HG02642 (cell line): ENCODE measurements at regions not wholly inside any gene's neighbourhood (a gene's known extent, or its start where the extent isn't known, plus 50 kb on each side); places are given as distances from the start of the nearest gene placed in this dataset.

Experiments
- ATAC-seq: cut with Tn5 transposase; IDR thresholded peaks from one replicate; pipeline ENCODE4 v1.9.1; 2021; ENCODE audit warnings: mild to moderate bottlenecking; ENCODE audit not compliant: unreplicated experiment, poor library complexity

DNA sequence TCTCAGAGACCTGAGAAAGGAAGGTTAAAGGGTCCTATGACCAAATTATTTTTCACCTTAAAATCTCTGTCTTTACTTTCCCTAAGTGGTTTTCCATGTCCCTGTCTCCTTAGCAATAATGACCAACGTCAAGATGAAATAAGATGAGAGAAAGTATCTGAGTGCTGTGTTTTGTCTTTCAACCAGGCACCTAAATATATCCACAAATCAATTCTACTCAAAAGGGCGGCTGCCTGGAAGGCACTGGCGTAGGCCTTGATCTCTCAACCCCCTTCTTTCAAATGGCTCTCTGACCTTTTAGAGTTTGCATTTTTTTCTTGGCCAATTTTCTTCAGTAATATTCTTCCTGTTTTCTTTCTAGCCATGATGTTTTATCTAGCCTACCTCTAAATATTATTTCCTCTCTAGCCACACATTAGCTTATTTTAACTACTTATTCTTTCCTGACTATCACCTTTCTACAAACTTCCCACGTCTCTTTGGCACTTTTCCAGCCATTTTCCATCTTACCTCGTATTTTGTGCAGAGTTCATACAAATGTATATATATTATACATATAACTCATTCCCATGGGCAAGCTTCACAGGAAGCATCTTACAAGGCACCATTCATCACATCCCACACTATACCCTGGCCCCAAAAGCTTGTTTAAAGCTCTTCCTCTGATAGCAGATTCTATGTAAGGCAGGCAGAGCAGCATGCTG, 204.5 kb downstream of the SNX18 start:
- ATAC-seq = no peak

DNA sequence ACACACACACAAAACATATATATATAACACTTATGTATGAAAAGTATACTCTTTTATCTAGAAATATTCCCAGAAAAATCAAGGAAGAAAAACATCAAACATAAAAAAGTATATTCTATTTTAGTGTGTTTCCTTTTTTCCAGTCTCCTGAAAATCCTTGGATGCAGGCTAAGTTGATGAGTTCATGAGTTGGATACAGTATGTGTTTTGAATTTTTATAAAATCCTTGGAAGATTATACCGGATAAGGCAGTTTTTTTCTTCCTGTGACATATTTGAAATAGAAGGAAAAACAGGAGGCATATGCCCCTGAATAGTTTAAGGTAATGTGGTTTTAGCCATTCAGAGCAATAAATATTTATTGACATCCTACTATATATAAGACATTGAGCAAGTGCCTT, 203.6 kb downstream of the SNX18 start:
- ATAC-seq = no peak

DNA sequence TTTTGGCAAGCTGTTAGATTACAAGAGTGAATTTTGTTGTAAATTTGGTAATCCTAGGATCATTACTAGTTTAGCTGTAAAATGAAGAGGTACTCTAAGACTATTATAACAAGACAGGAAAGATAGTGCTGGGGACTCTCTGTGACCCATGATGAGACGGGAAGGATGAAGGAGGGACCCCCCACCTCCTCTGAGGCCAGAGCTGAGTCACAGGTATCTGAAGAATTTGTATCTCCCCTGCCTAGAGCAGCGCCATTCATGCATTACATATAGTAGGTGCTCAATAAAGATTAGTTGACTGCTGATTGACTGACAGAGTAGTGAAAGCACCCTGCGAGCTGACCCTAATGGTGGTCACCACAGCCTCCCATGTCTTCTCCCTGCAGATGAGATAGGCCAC, 202.8 kb downstream of the SNX18 start:
- ATAC-seq = no peak

DNA sequence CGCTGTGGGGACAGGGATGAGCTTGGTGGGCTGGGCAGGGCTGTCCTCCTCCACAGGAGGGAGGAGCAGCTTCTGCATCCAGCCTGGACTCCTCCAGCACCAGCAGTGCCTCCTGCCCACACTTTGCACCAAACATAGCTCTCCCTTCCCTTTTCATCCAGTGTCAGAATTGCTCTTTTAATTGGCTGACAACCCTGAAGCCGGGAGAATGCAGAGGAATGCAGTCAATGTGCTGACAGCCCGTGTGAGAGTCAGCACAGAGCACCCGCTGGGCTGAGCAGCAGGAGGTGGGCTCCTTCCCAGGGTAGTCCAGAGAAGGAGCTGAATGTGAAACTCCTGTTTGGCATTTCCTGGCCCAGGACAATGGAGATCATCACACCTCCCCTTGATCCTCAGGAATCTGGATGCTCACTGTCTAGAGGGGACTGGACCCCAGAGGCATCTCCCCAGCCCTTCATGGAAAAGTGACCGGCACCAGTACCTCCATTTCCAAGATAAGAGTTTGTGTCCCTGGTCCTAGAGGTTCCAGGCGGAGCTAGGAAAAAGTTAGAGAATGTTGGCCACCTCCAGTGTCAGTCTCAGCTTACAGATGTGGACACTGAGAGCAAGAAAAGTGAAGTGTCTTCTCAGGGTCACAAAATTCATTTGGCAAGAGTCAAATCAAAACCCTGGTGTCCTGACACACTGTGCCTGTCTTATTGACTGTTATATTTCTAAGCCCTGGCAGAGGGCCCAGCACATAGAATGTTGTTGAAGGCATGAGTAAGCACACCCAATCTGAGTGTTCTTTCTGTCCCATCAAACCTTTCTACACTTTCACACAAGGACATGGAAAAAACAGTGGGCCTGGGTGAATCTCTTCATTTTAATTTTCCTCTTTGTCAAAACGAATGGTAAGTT, 202.1 kb downstream of the SNX18 start:
- no peak for ATAC-seq

DNA sequence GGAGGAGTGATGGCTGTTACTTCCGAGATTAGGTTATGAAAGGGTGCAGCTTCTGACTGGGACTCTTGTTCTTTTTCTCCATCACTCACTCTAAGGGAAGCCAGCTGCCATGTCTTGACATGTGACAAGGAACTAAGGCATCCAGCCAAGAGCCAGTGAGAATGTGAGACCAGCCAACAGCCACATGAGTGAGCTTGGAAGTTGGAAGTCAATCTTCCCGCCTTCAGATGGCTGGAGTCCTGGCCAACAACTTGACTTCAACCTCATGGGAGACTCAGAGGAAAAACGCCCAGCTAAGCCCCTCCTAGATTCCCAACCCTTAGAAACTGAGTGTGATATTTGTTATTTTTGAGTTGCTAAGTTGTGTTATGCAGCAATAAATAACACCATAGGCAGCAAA, 201.1 kb downstream of the SNX18 start:
- ATAC-seq = no peak

DNA sequence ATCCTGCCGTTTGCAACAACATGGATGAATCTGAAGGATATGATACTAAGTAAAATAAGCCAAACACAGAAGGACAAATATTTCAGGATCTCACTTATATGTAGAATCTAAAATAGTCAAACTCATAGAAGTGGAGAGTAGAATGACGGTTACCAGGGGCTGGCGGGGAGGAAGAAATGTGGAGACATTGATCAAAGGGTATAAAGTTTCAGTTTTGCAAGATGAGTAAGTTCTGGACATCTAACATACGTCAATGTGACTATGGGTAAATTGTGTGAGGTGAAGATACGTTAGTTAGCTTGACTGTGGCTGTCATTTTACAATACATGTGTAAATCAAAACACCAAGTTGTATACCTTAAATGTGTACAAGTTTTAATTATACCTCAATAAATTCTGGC, 200.3 kb downstream of the SNX18 start:
- no peak for ATAC-seq

DNA sequence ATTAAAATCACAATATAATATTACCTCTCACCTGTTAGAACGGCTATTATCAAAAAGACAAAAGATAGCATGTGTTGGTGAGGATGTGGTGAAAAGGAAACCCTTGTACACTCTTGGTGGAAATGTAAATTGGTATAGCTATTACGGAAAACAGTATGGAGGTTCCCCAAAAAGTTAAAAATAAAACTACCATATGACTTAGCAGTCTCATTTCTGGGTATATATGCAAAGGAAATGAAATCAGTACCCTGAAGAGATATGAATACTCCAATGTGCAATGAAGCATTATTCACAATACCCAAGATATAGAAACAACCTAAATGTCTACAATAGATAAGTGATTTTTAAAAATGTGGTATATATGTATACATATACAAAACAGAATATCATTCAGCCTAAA, 199.9 kb downstream of the SNX18 start:
- ATAC-seq = no peak

DNA sequence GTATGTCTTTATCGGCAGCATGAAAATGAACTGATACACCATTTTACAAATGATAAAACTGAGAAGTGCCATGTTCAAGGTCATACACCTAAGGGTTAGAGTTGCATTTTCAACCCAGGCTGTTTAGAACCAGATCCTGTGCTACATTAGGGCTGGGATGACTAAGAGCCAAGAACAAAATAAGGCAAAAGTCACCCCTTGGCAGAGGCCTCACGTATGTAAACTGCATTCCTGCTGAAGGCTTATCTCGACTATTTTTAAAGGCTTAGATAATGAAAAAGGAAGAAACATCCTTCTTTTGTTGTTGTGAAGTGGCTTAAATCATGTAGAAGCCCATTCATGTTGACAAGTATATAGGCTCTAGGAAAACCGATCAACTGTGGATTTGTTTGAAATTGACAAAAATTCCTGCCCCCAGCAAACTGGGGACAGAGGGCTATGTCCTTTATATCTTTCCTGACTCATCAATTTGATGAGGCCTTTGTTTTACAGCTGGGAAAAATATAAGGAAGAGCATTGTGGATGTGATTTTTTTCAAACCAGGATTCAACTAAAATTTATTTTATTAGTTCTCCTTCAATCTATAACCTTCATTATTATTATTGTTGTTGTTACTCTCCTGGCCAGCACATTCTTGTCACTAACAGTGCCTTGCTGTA, 196.5 kb downstream of the SNX18 start:
- no peak for ATAC-seq

DNA sequence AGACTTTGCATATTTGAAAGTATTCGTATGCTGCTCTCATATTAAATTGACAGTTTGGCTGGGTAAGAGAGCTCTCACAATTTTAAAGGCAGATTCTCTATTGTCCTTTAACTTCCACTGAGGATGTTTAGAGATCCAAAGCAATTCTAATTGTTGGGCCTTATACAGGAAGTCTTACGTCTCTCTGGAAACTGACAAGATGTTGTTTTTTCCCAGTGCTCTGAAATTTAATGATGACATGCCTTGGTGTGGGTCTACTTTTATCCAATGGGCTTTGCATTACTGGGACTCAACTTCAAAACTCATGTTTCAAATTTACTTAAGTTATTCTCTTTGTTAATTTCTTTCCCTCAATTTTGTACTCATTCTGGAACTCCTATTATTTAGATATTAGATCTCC, 191.5 kb downstream of the SNX18 start:
- no peak for ATAC-seq

DNA sequence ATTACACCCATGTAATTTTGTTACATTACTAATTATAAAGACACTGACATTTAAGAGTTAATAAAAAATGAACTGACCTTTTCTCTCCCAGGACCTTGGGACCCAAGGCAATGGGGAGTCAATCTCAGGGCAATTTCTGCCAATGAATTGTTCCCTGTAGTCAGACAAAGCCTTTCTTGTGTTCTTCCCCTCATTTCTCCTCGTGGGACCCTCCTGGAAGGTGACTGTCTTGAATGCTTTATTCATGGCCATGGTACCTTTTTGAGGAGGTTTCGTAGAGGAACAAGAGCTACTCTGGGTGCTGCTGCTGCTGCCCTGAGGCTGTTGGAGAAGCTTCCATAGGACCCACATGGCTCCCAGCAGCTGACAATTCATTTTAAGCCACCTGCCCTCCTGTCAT, 190.3 kb downstream of the SNX18 start:
- no peak for ATAC-seq

DNA sequence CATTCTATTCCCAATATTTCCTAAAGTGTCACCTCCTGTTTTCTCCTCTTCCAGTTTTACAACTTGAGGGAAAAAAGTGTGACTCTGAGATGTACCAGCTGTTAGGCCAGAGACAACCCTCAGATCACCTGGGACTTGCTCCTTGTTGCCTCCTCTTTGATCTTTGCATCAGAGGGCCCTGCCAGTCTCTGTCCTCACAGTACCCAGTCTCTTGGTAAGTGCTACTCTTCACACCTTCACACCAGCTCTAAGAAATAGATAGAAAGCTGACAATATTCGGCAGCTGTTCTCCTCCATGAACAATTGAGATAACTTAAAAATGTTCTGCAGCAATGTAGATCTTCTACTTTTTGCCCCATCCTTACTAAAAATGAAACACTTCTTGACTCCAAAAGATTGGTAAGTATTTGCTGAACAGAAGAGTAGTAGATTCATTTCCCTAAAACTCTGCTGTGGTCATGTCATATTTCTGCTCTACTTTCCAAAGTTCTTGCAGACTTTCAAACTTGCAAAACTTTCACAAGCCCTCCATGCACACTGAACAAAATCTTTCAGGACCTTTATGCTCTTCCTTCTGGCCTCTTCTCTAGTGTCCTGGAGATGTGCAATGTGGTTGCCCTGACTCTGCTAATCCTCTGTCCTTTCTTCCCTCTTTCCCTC, 188.6 kb downstream of the SNX18 start:
- ATAC-seq = no peak

DNA sequence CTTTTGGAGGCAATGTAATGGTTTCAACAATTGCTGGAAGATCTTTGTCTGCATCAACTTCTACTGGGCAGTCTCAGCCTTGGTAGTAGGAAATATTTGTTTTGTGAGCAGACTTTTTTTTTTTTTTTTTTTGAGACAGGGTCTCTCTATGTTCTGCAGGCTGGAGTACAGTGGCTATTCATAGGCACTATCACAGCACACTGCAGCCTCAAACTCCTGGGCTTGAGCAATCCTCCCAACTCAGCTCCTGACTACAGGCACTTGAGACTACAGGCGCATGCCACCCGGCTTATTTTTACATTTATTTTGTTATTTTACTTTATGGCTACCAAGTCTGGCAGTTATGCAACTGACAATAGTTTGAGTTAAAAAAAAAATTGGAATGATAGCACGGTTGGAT, 187.3 kb downstream of the SNX18 start:
- ATAC-seq = no peak

DNA sequence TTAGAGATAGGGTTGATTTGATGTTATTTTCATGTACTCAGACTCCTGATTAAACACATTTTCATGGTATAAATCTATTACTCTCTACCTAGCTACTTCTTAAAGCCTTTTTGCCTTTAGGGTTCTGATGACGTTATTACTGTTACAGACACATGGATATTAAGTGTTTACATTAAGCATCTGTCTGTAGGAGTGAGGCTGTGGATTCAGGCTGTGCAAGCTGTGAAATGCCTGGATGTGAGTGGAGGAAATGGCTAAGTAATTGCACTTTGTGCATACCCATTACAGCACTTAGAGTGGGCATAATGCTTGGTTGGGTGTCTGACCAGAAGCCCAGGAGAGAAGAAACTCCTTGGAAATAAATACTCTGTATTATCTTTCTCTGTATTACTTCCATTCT, 186.8 kb downstream of the SNX18 start:
- ATAC-seq = no peak

DNA sequence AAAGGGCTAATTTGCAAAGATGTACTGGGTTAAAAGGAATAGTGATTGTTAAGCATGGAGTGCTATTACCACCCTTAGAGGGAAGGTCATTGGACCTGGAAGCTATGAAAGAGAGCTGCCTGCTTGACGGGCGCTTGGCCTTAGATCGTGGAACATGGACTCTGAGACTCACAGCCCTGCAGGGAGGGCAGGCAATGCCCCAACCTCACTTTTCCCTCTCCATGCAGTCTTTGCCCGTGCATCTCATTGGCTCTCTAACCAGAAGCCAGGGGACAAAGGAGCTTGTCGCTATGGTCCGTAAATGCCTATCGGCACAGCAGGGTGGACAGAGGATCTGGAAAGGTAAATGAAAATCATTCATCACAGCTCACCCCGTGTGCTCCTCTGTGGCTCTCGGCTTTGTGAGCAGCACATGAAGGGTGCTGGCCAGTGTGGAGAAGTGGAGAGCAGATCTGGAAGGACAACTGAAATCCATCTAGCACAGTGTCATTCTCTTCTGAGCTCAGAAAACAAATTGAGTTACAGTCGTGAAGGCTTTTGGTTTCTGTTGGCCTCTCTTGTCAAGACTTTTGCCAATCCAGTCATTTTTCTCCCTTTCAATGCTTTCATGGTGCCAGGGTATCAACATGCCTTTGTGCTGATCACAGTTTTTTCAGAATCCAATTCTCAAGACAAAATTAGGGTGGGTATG, 186.2 kb downstream of the SNX18 start:
- no peak for ATAC-seq

DNA sequence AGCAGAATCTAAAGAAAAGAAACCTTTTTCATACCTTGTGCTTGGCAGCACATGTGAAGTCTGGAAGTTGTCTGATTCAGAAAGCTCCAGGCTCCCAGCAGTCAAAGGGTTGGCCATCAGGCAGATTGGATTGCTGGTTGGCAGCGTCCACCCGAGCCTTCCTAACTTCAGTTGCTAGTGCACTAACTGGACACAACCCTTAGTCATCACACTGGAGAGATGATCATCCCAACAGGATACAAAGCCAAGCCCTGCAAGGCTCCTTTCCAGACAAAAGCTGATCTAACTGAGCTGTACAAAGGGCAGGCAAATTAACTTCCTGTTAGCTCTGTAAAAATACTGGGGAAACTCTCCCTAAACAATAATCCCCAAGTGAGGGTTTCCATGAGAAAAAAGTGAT, 185.6 kb downstream of the SNX18 start:
- no peak for ATAC-seq

DNA sequence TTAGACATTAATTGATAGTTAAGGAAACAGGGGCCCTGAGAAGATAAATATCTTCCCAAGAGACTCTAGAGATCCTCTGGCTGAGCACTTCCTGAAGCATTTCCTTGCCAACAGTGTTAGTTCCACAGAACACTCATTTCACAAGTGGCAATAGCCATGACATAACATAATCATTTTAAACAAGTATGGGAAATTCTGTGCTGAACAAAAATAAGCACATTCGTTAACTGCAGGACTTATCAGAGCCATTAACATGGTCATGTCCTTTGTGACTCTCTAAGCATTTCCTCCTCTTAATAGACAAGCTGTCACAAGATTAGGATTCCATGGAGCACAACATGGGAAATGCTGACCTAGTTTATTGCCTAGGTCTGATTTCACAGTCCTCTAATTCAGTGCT, 184.9 kb downstream of the SNX18 start:
- no peak for ATAC-seq

DNA sequence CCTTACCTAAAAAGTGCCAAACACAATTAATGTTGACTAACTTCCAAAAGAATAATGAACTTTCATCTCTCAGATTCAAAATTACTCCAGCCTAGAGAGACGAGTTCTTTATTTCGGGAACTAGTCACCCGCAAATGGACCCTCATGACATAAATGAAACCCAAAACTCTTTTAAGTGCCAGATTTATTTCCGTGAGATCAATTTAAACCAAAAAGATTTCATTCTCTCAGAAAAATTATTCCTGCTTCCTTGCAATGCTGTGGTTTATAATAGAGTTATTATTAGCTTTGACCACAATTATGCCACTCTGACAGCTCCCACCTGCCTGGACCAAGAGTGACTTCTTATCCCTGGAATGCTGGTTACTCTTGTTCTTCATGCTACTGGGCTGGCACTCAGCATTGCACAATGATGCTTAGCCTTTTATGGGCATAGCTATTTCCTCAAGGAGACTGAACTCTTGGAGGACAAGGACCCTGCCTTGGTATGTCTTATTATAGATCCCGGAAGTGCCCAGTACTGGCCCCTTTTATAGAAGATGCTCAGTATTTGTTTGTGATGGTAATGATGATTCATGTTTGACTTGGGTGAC, 183.5 kb downstream of the SNX18 start:
- no peak for ATAC-seq

DNA sequence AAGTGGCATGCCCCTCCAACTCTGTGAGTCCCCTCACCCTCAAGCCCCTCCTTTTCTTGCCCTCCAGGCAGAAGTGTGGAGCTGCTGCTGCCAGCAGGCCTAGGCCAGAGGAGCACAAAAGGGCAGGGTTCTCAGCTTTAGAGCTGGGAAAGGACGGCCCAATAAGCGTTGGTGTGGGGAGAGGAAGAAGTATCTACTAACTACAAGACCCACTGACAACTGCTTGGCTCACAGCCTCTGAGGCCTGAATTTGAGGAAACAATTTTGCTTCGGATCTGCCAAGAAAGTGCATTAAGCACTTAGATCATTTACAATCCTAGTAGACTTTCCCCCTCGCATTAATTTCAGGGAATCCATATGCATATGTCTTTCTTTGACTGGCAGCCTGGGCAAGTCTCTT, 179.4 kb downstream of the SNX18 start:
- ATAC-seq = no peak

DNA sequence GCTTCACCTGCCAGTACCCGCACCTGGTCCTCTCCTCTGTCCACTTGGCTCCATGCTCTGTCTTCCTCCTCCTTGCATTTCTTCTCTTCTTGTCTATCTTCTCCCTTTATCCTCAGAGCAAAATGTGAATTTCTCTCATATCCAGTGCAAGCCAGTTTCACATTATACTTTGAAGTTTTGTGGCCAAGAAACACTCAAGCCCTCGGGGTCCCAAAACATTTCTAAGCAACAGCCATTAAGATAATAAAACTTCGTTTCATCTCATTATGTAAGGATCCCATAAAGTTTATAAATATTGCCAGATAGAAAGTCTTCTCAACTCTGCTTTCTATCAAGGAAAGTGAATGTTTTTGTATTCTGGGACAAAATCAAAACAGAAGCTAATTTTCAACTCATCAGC, 178.8 kb downstream of the SNX18 start:
- ATAC-seq = no peak
